ENCODE measurements at regions not wholly inside any gene's neighbourhood (a gene's known extent, or its start where the extent isn't known, plus 50 kb on each side); places are given as distances from the start of the nearest gene placed in this dataset.

GRCh38 chr12:116473416-116473815 lies 85.8 kb upstream of the MAP1LC3B2 start:
- DNase-seq, result no peak
- no peak overlapping the region for H3K9ac ChIP-seq (ENCODE audit: insufficient read depth in 1 of 2, low read length in 2 of 2)
- 95 to 98% methylated on average over 1 of the region's 1 CpG for WGBS, 2 donors
- H3K27me3 ChIP-seq (ENCODE audit: control insufficient read depth in 3 of 3, insufficient read depth in 3 of 3, low read length in 2 of 3), result no peaks in the 10 kb centered on the region
- H3K27ac ChIP-seq (ENCODE audit: low read depth in 1 of 2, low read length in 1 of 2), result no peak overlapping the region
- H3K4me1 ChIP-seq (ENCODE audit: control insufficient read depth in 5 of 5, insufficient read depth in 5 of 5, low read length in 5 of 5), result no peaks in the 10 kb centered on the region
- no peak for ATAC-seq (ENCODE audit: insufficient read depth, low FRiP score)
- peaks cover 0 to 4% (median 2%) of the 10 kb centered on the region in 4 donors for H3K9me3 ChIP-seq (ENCODE audit: control insufficient read depth in 4 of 4, insufficient read depth in 3 of 4, low read length in 3 of 4)
- H3K4me3 ChIP-seq, result no peak overlapping the region
- H3K36me3 ChIP-seq (ENCODE audit: control insufficient read depth in 4 of 4, insufficient read depth in 4 of 4, low read length in 4 of 4), result no peaks in the 10 kb centered on the region
- TF ChIP-seq, protein P1, sequence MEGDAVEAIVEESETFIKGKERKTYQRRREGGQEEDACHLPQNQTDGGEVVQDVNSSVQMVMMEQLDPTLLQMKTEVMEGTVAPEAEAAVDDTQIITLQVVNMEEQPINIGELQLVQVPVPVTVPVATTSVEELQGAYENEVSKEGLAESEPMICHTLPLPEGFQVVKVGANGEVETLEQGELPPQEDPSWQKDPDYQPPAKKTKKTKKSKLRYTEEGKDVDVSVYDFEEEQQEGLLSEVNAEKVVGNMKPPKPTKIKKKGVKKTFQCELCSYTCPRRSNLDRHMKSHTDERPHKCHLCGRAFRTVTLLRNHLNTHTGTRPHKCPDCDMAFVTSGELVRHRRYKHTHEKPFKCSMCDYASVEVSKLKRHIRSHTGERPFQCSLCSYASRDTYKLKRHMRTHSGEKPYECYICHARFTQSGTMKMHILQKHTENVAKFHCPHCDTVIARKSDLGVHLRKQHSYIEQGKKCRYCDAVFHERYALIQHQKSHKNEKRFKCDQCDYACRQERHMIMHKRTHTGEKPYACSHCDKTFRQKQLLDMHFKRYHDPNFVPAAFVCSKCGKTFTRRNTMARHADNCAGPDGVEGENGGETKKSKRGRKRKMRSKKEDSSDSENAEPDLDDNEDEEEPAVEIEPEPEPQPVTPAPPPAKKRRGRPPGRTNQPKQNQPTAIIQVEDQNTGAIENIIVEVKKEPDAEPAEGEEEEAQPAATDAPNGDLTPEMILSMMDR (IDR thresholded peaks at IDR 0.05; ENCODE audit: control extremely low read depth, extremely low read depth), result no peak

- Histone ChIP-seq H3K4me1 (ENCODE audit: control insufficient read depth in 5 of 5, insufficient read depth in 5 of 5, low read length in 5 of 5) (no peaks in the 10 kb centered on the region), H3K27ac (ENCODE audit: low read depth in 1 of 2, low read length in 1 of 2) (no peak overlapping the region), H3K36me3 (ENCODE audit: control insufficient read depth in 4 of 4, insufficient read depth in 4 of 4, low read length in 4 of 4) (no peaks in the 10 kb centered on the region), H3K4me3 (no peak overlapping the region), H3K9ac (ENCODE audit: insufficient read depth in 1 of 2, low read length in 2 of 2) (no peak overlapping the region), H3K9me3 (ENCODE audit: control insufficient read depth in 4 of 4, insufficient read depth in 3 of 4, low read length in 3 of 4) (peaks cover 0 to 4% (median 2%) of the 10 kb centered on the region in 4 donors), H3K27me3 (ENCODE audit: control insufficient read depth in 3 of 3, insufficient read depth in 3 of 3, low read length in 2 of 3) (no peaks in the 10 kb centered on the region)
- TF ChIP-seq, protein P1 (IDR thresholded peaks at IDR 0.05; ENCODE audit: control extremely low read depth, extremely low read depth), result no peak
- WGBS, 2 donors, result 67 to 92% methylated on average over 1 of the region's 1 CpG
- DNase-seq, result no peak
- no peak for ATAC-seq (ENCODE audit: insufficient read depth, low FRiP score)
Observed at GRCh38 chr12:116474331-116474730, 84.8 kb upstream of the MAP1LC3B2 start.

DNA sequence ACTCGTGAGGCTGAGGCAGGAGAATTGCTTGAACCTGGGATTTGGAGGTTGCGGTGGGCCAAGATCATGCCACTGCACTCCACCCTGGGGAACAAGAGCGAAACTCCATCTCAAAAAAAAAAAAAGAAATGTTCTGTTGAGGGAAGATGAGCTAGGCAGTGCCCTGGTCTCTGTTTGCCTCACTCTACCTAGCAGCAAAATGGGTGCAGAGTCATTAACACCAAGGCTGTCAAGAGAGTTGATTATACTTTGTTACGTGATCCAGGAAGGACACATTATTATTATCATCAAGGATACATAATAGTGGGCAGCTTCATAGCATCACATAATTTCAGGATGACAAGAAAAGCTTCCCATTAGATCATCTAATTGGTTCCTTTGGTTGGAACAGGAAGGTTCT lies 84.3 kb upstream of the MAP1LC3B2 start:
- 94 to 98% methylated on average over 4 of the region's 4 CpGs for WGBS, 2 donors
- TF ChIP-seq, protein P1 (IDR thresholded peaks at IDR 0.05; ENCODE audit: control extremely low read depth, extremely low read depth), result no peak
- peaks cover 0 to 4% (median 2%) of the 10 kb centered on the region in 4 donors for H3K9me3 ChIP-seq (ENCODE audit: control insufficient read depth in 4 of 4, insufficient read depth in 3 of 4, low read length in 3 of 4)
- no peaks in the 10 kb centered on the region for H3K36me3 ChIP-seq (ENCODE audit: control insufficient read depth in 4 of 4, insufficient read depth in 4 of 4, low read length in 4 of 4)
- ATAC-seq (ENCODE audit: insufficient read depth, low FRiP score), result no peak
- H3K4me1 ChIP-seq (ENCODE audit: control insufficient read depth in 5 of 5, insufficient read depth in 5 of 5, low read length in 5 of 5), result no peaks in the 10 kb centered on the region
- no peak for DNase-seq
- no peaks in the 10 kb centered on the region for H3K27me3 ChIP-seq (ENCODE audit: control insufficient read depth in 3 of 3, insufficient read depth in 3 of 3, low read length in 2 of 3)
- no peak overlapping the region for H3K4me3 ChIP-seq
- H3K9ac ChIP-seq (ENCODE audit: insufficient read depth in 1 of 2, low read length in 2 of 2), result no peak overlapping the region
- H3K27ac ChIP-seq (ENCODE audit: low read depth in 1 of 2, low read length in 1 of 2), result no peak overlapping the region

GRCh38 chr12:116476227-116476822 lies 82.9 kb upstream of the MAP1LC3B2 start:
- Histone ChIP-seq H3K27me3 (ENCODE audit: control insufficient read depth in 3 of 3, insufficient read depth in 3 of 3, low read length in 2 of 3) (peaks cover 0 to 3% (median 0%) of the 10 kb centered on the region in 3 donors), H3K9me3 (ENCODE audit: control insufficient read depth in 4 of 4, insufficient read depth in 3 of 4, low read length in 3 of 4) (peaks cover 0 to 4% (median 2%) of the 10 kb centered on the region in 4 donors), H3K27ac (ENCODE audit: low read depth in 1 of 2, low read length in 1 of 2) (no peak overlapping the region), H3K4me1 (ENCODE audit: control insufficient read depth in 5 of 5, insufficient read depth in 5 of 5, low read length in 5 of 5) (no peaks in the 10 kb centered on the region), H3K4me3 (no peak overlapping the region), H3K9ac (ENCODE audit: insufficient read depth in 1 of 2, low read length in 2 of 2) (no peak overlapping the region), H3K36me3 (ENCODE audit: control insufficient read depth in 4 of 4, insufficient read depth in 4 of 4, low read length in 4 of 4) (no peaks in the 10 kb centered on the region)
- 86 to 93% methylated on average over 7 of the region's 7 CpGs for WGBS, 2 donors
- DNase-seq (peak; percentile 42 to 86 (median 83)), ATAC-seq (ENCODE audit: insufficient read depth, low FRiP score) (no peak)
- TF ChIP-seq, protein P1 (IDR thresholded peaks at IDR 0.05; ENCODE audit: control extremely low read depth, extremely low read depth), result no peak

Measured in lung (tissue), 11 donors.